ENCODE measurements at regions not wholly inside any gene's neighbourhood (a gene's known extent, or its start where the extent isn't known, plus 50 kb on each side); places are given as distances from the start of the nearest gene placed in this dataset.

DNA sequence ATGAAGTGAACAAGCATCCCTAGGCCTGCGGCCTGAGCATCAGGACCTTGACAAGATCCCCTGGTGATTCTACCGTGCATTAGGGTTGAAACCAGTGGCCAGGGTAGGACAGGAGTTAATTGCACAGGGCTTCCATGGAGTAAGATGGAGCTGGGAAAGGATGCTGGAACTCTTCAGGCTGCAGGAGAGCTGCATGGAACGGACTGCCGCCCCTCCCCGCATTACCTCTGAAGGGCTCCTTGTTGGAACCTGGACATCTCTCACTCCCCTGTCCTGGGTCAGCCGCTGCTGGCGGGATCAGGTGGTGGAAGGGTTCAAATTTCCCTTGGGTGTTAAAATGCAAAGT lies 156.6 kb upstream of the ID2 start:
- DNase-seq = no peak

DNA sequence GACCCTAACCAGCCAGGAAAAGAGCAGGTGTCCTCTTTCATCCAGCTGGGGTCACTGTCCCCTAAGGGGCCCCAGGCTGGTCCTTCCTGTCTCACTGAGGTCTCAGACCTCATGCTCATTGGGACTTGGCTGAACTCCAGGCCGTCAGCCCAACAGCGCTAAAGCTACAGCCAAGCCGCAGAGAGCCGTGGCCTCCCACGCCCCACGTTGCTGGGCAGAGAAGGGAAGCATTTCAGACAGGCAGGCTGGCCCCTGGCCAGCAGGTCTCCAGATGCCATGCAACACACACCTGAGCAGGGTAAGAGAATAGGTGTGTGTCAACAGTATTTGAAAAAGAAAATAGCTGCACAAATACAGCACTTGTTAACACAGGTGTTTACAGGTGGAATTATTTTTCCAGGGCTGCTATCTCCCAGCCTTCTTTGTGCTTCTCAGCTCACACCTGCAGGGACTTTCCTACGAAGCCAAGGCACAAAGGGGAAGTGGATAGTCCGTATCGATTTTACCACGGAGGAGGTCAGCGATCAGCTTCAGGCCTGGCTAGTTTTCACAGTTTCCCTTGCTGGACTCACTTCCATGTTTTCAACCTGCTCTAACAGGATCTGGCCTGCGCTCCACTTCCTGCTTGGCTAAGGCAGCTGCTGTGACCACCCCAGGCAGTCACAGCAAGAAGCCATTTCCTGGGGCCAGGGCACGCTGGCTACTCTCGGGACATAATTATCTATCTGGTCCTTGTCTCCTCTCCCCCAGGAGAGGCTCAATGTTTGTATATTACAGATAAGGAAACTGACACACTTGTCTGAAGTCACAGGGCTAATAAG lies 156.1 kb upstream of the ID2 start:
- no peak for DNase-seq

DNA sequence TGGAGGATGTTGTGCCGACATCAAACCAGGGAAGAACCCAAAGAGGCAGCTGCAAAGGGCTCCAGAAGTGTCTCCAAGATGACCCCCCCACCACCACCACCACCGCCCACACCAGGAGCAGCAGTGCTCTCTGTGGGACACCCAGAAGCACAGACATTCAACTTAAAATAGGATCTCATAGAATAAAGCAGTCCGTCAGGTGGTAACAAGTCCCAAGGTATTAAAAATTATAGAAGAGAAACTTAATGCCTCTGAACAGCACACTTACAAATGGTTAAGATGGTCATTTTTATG lies 155.5 kb upstream of the ID2 start:
- DNase-seq = no peak

DNA sequence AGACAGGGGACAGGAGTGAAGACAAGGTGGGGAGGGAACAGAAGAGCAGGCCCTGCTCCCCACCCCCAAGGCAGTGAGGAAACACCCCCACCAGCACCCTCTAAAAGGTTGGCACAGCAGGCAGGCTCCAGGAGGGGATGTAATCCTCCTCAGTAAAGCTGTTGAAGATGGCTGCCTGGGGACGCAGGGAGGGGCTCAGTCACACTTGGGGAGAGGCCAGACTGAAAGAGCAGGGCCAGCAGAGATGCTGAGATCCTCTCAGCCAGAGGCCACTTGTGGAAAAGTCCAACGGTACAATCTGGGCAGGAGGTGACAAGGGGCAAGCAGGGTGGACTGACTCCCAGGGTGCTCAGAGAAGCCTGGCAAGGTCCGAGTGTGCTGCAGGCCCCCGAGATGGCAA lies 154.8 kb upstream of the ID2 start:
- no peak for DNase-seq

DNA sequence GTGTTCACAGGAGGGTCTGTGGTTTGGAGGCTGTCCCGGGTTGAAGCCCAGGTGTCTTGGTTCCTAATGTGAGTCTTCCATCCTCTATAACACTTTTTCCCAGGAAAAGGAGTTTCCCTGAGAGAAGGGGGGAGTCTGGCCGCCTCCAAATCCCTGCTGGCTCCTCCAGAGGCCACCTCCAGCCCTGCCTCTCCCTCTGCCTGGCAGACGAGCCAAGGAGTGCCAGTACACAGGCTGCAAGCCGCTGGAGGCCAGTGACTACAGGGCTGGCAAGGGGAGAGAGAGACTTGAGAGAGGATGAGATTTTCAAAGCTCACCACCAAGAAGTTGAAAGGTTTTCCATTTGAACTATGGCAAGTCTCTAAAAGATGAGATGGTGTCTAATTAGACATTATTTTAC lies 154.2 kb upstream of the ID2 start:
- no peak for DNase-seq

DNA sequence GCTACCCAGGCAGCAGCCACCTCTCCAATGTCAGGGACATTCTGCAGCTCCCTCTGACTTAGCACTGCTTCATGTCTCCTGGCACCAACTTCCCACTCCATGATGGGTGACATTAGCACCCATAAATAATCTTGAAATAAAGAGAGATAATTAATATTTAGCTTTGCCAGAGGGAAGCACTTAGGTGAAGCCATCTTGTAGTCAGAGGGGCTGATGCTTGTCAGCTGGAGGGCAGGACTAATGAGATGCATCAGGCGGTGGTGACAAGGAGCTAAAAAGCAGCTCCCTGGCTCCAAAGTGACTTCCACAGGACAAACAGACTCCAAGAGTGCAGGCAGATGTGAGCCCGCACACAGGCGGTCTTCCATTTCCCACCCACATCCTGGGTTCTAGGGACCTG lies 153.0 kb upstream of the ID2 start:
- DNase-seq = no peak

DNA sequence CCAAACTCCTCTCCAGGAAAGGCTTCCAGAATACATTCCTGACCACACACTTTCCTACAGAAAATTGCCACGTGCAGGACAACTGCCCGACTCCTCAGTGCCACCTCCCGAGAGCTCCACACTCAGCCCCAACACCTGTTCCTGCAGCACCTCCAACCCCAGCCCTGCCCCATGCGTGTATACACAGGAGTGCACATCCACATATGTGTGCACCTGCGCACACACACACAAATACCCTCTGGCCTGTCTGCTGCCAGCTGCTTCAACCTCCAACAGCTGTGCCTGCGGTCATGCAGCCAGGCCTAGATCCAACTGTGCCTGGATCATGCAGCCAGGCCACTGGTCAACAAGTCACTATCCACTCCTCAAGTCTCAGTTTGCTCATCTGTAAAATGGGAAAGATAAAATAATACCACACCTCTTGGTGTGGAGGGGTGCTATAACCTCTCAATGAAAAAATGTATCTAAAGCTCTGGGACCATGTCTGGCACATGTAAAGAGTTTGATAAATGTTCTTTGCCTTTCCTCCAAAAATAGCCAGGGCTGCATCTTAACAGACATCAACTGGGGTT lies 152.1 kb upstream of the ID2 start:
- DNase-seq = no peak

DNA sequence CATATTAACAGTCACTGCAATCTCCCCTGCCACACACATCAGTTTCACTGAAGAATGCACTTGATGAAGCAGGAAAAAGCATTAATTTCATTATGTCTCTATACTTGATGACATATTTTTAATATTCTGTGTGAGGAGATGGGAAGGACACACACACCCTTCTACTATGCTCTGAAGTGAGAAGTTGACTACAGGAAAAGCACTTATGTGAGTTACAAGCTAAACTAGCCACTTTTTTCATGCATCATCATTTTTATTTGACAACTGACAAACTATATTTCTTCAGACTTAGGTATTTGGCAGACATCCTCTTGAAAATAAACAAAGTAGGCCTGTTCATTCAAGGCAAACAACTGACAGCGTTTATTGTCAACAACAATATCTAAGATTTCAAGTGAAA lies 150.4 kb upstream of the ID2 start:
- DNase-seq = no peak

DNA sequence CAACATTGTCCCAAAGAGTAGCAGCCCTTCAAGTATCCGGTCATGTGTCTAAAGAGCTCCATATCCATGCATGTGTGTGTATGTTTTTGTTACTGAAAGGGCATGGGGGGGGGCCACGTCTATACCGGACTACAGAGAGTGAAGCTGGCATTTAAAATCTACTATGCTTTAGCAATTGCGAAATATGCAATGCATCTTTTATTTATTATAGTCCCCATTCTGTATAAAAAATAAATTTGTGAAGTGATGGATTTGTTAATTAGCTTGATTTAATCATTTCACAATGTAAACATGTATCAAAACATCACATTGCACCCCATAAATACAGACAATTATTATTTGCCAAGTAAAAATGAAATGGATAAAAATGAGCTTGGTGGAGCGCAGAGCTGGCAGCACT lies 149.4 kb upstream of the ID2 start:
- no peak for DNase-seq

DNA sequence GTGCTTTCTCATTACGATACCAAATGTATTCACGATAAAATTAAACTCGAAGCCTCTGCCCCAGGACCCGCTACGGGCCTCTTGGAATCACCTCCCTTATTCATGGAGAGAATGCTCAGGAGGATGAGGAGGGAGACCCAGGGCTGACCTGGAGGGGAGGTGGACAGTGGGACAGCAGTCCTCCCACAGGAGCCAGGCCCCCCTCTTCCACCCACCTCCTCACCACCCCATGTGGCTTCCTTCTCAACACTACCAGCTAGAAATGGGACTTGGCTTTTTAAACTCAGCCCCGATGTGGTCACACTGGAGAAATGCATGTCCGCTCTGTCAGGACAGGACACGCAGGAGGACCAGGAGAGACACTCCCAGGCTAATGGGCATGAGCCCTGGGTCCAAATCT lies 147.9 kb upstream of the ID2 start:
- no peak for DNase-seq

DNA sequence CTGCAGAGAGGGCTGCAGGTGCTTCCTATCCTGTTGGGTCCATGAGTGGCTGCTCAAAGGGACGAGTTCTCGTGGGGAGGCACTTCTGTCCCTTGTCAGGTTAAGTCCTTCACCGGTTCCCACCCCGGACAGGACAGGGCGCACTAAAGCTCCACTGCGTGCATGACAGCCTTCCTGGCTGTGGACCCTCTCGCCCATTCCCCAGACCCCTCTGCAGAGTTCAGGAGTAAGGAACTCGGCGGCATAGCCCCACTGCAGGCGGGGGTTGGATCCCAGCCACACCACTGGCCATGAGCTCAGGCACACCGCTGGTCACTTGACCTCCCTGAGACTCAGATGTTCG lies 147.5 kb upstream of the ID2 start:
- no peak for DNase-seq

DNA sequence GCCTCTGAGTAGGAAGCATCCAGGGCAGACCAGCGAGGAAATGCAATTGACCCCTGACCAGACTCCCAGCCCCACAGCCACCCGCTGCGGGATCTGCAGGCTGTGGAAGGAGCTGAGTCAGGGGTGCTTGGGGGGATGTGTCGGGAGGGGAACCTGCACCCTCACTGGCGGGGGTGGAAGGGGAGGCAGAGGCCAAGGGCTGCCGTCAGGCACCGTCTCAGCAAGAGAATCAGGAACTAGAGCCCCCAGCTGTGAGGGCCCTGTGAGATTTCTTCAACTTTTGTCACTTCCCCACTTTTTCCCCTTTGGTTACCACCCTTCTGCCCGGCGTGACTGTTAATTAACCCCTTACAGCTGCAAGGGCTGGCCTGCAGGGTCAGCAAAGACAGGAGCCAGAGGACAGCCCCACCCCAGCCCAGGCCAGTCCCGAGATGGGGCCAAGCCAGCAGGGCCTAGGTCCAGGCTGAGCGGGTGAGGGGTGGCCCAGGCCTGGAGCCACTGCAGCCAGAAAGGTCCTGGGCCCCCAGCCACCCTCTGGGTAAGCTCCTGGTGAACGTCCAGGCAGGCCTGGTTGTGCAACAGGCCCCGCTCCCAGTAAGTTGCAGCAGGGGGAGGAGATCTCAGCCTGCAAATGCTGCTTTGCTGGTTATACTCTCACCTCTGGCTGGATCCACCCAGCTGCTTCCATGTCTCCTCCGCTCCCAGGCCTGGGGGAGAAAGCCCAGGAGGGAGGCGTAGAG lies 147.0 kb upstream of the ID2 start:
- no peak for DNase-seq

DNA sequence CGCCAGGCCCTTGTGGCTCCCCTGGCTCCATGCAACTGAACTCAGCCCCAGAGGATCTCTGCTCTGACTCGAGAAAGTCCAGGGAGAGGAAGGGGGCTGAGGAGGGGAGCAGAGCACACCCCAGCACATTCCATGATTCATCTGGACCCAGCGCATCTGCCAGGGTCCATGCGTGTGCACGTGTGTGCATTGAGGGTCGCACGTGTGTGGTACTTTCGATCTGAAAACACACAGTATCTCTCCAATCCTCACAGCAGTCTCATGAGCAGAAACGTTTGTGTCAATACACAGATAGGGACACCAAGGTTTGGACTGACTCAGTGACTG lies 146.4 kb upstream of the ID2 start:
- no peak for DNase-seq

DNA sequence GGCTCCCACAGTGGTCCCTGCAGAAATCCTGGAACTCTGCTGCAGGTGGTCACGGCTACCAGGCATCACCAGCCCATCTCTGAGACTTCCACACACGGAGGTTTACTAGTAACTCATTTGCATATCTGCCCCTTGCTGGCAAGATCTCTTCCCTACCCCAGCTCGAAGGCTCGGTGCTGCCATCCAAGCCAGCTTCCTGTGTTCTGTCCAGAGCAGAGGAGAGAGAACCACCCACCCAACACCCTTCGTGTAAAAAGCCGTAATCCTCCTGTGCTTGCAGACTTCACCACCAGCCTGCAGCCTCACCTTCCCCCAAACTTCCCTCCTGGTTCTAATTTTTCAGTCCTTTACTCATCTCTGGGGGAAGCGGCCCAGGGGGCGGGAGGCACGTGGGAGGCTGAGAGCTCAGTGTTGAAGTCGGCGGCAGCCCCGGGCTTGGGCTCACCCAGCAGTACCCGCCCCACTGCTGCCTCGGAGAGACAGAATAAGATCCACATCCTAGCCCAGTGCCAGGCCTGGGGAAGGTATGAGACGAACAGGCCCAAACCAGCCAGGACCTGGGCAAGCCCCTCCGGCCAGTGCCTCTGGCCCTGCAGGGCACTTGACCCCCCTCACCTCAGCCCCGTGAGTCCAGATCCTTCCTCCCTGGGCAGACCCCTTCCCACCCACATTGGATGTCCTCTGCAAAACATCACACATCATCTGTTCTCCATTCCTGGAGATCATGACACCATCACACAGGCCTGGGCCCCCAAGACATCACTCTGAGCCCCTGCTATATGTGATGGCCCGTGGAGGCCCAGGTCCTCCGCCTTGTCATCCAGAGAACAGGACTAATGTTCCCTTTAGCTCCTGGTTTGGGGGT lies 145.8 kb upstream of the ID2 start:
- DNase-seq = no peak

DNA sequence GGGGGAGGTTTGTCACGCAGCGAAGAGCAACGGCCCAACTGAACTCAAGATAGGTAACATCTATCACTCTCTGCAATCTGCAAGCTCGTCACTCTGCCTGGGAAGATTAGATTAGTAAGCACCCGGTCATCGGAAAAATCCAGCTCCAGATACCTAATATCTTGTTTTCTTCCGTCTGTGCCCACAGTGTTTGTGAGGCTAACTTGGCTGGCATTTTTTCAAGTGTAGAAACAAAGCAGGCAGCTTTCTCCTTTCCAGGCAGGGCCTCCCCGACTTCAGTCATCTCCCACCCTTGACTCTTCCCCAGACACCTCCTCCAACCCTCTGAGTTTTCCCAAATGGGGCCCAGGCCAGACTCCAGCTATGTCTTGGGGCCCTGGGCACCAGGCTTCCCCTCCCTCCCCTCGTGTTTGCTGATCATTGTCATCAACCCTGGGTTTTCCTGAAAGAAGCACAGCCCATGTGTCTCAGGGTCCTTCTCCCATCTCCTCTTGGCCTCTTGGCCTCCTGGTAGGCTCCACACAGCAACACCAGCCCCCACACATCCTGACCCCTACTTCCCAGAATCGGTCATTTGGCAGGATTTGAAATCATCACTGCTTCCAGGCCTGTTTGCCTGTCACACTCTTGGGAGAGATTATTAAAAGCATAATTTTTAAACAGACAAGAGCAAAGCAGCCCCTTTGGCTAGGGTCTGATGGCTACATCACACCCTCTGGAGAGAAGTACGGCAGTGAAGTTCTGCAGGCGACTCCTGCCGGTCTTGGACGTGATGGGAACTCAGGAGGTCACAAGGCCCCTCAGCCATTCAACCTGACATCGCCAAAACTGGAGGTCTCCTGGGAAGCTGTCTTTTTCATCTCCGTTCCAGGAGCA lies 144.9 kb upstream of the ID2 start:
- no peak for DNase-seq

DNA sequence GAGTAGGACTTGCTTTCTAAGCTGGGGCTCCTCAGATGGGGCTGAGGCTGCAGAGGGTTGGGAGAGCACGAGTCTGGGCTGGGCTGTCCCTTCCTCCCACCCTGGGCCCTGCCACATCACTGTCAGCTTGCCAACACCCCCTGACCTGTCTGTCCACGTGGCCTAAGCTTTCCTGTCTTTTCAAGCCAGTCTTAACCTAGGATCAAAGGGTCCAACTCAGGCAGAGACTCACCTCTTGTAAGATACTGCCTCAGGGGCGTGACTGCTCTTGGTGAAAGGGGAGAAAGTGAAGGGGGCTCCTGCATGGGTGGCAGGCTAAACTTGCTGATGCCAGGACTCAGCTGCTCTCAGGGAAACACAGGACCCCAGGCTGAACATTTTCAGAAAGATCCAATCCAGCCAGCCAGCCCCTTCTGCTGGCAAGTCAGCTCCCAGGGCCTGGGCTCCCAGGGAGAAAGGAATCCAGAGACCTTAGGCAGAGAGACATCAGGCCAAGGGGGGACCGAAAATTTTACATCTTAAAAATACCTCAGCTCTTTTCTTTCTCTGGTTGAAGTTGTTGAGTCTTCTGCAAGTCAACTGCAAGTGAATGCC lies 144.2 kb upstream of the ID2 start:
- DNase-seq = no peak

DNA sequence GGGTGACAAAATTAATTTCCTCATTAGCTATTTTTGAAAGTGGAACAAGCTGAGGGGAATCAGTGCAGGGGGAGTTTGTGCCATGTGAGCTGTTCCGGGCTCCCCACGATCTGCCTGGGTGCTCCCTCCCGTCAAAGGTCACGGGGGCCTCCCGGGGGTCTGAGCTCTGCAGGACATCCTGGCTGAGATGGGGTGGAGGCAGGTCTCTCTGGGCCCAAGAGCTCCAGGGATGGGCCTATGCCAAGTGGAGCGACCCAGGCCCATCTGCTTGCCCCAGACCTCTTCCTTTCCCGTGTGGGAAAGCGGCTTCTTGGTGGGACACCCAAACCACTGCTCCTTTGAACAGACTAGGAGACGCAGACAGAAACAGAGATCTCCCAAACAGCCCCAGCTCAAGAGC lies 143.3 kb upstream of the ID2 start:
- no peak for DNase-seq

DNA sequence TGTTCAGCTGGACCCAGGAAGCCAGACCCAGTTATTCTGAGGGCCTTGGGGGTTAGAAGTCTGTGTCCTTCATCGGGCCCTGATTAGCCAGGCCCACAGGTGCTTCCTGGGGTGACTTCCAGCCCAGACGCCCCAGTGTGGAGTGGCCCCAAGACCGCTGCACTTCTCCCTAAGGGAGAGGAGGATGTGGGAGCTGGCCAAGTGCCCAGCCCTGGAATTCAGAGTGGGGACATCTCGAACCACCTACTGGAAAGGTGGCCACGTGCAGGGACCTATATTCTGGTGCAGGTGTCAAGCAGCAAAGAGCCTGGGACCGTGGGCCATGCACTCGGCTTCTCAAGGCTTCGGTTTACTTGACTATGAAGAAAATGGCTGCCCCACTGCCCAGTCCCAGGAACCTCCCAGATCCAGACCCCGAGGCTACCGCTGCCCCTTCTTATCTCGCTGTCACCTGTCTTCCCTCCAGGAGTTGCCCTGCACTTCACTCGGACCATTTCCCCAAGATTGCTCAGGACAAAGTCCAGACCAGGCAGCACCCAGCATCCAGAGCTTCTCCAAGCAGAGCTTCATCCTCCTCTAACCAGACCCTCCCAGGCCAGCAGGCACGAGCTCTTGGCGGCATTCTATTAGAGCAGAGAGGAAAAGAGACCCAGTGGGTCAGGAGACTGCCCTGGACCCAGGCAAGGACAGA lies 142.8 kb upstream of the ID2 start:
- no peak for DNase-seq

DNA sequence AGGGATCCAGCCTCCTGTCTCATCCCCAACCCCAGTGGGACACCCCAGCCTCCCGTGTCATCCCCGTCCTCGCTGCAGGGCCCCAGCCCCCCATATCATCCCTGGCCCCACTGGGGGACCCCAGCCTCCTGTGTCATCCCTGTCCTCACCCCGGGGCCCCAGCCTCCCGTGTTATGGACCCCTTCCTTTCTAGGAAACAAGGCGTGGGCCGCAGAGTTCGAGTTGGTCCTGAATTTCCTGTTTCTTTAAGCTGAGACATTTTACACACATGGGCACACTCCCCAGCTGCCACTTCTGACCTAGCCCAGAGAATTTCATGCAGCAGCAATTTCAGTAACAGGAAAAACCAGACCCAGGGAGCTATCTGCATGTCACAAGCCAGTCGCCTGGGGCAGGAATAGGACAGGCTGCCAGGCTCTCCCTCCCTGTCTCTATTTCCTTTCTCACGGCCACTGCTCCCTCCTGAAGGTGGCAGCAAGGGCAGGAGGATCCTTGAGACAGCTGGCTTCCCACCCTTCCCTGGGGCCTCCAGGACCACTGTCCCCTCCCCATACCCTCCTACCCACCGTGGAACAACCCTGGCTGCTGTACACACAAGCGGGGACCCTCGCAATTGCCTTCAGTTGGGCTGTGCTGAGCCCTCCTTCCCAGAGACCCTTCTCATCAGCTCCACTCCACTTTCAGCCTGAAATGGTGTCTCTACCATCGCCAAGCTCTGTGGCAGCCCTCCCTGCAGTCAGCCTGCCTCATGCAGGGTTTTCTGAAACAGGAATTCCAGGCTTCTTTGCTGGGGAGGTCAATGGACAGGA lies 141.9 kb upstream of the ID2 start:
- DNase-seq = no peak

DNA sequence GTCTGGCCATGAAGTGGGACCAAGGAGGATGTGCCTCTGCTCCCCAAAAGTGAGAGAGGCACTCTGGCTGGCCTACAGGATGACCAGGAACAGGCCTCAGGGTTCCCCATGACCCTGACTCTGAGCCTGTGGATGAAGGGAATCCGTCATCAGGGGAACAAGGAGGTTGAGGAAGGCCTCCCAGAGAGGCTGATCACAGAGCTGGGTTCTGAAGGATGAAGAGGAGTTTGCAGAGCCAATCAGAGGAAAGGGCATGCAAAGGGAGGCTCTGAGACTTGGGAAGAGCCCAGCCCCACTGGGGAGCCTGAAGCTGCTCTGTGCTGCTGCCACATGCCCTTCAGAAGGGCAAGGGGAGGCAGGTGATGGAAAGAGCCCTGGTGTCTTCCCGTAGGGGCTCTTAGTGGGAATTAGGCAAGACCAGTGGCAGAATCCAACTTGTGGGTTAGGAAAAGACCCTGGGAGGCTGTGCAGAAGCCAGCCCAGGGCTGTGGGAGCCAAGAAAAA lies 141.3 kb upstream of the ID2 start:
- no peak for DNase-seq

DNA sequence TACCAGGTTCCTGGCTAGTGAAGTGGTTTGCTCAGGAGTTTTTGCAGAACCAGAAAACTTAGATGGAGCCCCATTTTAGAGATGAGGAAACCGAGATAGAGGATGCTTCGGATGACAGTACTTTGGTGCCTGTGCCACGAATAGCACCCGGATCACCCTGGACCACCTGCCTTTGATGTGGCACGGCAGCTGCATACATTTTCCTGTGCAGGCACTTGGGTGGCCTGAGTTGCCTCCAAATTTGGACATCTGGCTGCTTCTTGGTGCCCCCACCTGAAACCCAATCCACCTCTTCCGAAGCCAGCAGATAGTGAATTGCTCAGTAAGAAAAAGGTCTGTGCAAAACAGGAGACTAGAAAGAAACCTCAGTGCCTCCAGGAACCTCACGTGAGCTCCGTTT lies 140.6 kb upstream of the ID2 start:
- no peak for DNase-seq

Measured in activated T-cell treated with anti-CD3 and anti-CD28 coated beads, Interleukin-2, amount 50 U/mL, for 1 hour (primary cell).